ENCODE measurements at regions not wholly inside any gene's neighbourhood (a gene's known extent, or its start where the extent isn't known, plus 50 kb on each side); places are given as distances from the start of the nearest gene placed in this dataset.

- Histone ChIP-seq H3F3A (ENCODE audit: insufficient read depth, low read length) (no peaks in the 10 kb centered on the region), H3K27me3 (ENCODE audit: insufficient read depth, low read length) (no peaks in the 10 kb centered on the region), H3K4me1 (ENCODE audit: insufficient read depth, low read length, severe bottlenecking) (no peaks in the 10 kb centered on the region), H3K9ac (ENCODE audit: low read length) (no peak overlapping the region), H4K20me1 (ENCODE audit: insufficient read depth, low read length) (no peaks in the 10 kb centered on the region), H3K4me2 (ENCODE audit: low read length) (no peak overlapping the region), H2AFZ (ENCODE audit: low read length) (no peak overlapping the region), H3K9me3 (ENCODE audit: low read length) (no peaks in the 10 kb centered on the region), H3K9me2 (ENCODE audit: low read depth, low read length) (no peaks in the 10 kb centered on the region), H3K36me3 (ENCODE audit: insufficient read depth, low read length) (no peaks in the 10 kb centered on the region), H3K79me2 (ENCODE audit: insufficient read depth, low read length) (no peaks in the 10 kb centered on the region), H3K4me3 (ENCODE audit: low read depth, low read length, poor library complexity, severe bottlenecking) (no peak overlapping the region), H3K27ac (ENCODE audit: low read depth, low read length, poor library complexity, severe bottlenecking) (no peak overlapping the region)
- TF ChIP-seq CTCF (IDR thresholded peaks at IDR 0.05; ENCODE audit: low read length) = no peak
- TF ChIP-seq EZH2 (IDR thresholded peaks at IDR 0.05; ENCODE audit: borderline replicate concordance, low read length) = no peak
These were observed 57.4 kb upstream of the CDH12 start for GRCh38 chr5:22910523-22910922.

GRCh38 chr5:22908586-22908985, 55.4 kb upstream of the CDH12 start:
- H3K79me2 ChIP-seq (ENCODE audit: insufficient read depth, low read length) = no peaks in the 10 kb centered on the region
- no peak for TF ChIP-seq CTCF (IDR thresholded peaks at IDR 0.05; ENCODE audit: low read length)
- TF ChIP-seq EZH2 (IDR thresholded peaks at IDR 0.05; ENCODE audit: borderline replicate concordance, low read length) = no peak
- H3K9me3 ChIP-seq (ENCODE audit: low read length) = no peaks in the 10 kb centered on the region
- no peak overlapping the region for H3K4me2 ChIP-seq (ENCODE audit: low read length)
- no peak overlapping the region for H2AFZ ChIP-seq (ENCODE audit: low read length)
- H3K9me2 ChIP-seq (ENCODE audit: low read depth, low read length) = no peaks in the 10 kb centered on the region
- no peak overlapping the region for H3K9ac ChIP-seq (ENCODE audit: low read length)
- H3K27me3 ChIP-seq (ENCODE audit: insufficient read depth, low read length) = no peaks in the 10 kb centered on the region
- no peaks in the 10 kb centered on the region for H3F3A ChIP-seq (ENCODE audit: insufficient read depth, low read length)
- no peak overlapping the region for H3K27ac ChIP-seq (ENCODE audit: low read depth, low read length, poor library complexity, severe bottlenecking)
- H3K36me3 ChIP-seq (ENCODE audit: insufficient read depth, low read length) = no peaks in the 10 kb centered on the region
- H3K4me3 ChIP-seq (ENCODE audit: low read depth, low read length, poor library complexity, severe bottlenecking) = no peak overlapping the region
- no peaks in the 10 kb centered on the region for H4K20me1 ChIP-seq (ENCODE audit: insufficient read depth, low read length)
- no peaks in the 10 kb centered on the region for H3K4me1 ChIP-seq (ENCODE audit: insufficient read depth, low read length, severe bottlenecking)

- TF ChIP-seq CTCF (IDR thresholded peaks at IDR 0.05; ENCODE audit: low read length) = no peak
- TF ChIP-seq EZH2 (IDR thresholded peaks at IDR 0.05; ENCODE audit: borderline replicate concordance, low read length) = no peak
- no peaks in the 10 kb centered on the region for H3K4me1 ChIP-seq (ENCODE audit: insufficient read depth, low read length, severe bottlenecking)
- H3F3A ChIP-seq (ENCODE audit: insufficient read depth, low read length) = no peaks in the 10 kb centered on the region
- no peak overlapping the region for H3K27ac ChIP-seq (ENCODE audit: low read depth, low read length, poor library complexity, severe bottlenecking)
- H3K9me3 ChIP-seq (ENCODE audit: low read length) = no peaks in the 10 kb centered on the region
- H2AFZ ChIP-seq (ENCODE audit: low read length) = no peak overlapping the region
- no peak overlapping the region for H3K9ac ChIP-seq (ENCODE audit: low read length)
- H3K9me2 ChIP-seq (ENCODE audit: low read depth, low read length) = no peaks in the 10 kb centered on the region
- H4K20me1 ChIP-seq (ENCODE audit: insufficient read depth, low read length) = no peaks in the 10 kb centered on the region
- H3K27me3 ChIP-seq (ENCODE audit: insufficient read depth, low read length) = no peaks in the 10 kb centered on the region
- no peaks in the 10 kb centered on the region for H3K36me3 ChIP-seq (ENCODE audit: insufficient read depth, low read length)
- H3K4me2 ChIP-seq (ENCODE audit: low read length) = no peak overlapping the region
- H3K79me2 ChIP-seq (ENCODE audit: insufficient read depth, low read length) = no peaks in the 10 kb centered on the region
- H3K4me3 ChIP-seq (ENCODE audit: low read depth, low read length, poor library complexity, severe bottlenecking) = no peak overlapping the region
These were observed 55.0 kb upstream of the CDH12 start for GRCh38 chr5:22908129-22908528.
